ENCODE measurements at regions not wholly inside any gene's neighbourhood (a gene's known extent, or its start where the extent isn't known, plus 50 kb on each side); places are given as distances from the start of the nearest gene placed in this dataset.

DNA sequence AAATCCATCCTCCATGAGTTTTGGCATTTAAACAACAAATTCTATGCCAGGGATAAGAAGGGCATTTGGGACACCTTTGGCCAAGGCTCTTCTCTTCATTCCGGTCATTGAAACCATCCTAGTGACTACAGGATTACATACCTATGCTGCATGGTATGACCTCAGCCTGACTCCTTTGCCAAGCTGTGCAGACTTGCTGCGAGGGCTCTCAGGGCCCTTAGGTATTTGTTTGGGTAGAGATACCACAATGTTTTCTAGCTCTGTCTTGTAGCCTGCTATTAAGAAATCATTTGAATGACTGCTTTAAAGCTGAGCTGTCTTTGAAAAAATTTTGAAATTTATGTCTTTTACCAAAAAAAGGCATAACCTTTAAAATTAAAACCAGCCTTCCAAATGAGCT is 749.8 kb upstream of the SGO1 start (continued):
- TF ChIP-seq ATF2 (IDR thresholded peaks at IDR 0.05; ENCODE audit: low read length) (no peak), NANOG (IDR thresholded peaks at IDR 0.05; ENCODE audit: insufficient read depth, low read depth, low read length, poor library complexity, severe bottlenecking) (no peak), KDM5A (IDR thresholded peaks at IDR 0.05; ENCODE audit: low read length) (no peak), CBX5 (IDR thresholded peaks at IDR 0.05; ENCODE audit: low read depth, low read length) (no peak)
